H1 (cell line): ENCODE measurements at regions not wholly inside any gene's neighbourhood (a gene's known extent, or its start where the extent isn't known, plus 50 kb on each side); places are given as distances from the start of the nearest gene placed in this dataset.

Source experiments
- HDAC2 ChIP-seq, 2 experiments: fragments of 300-600 bp in 1 of 2; sonication (generic) in 1 of 2; IDR thresholded peaks; 2 replicates each; pipeline ENCODE4 v1.6.1; 2011 to 2012; ENCODE audit warnings: low read depth in 2 of 2, low read length in 2 of 2, mild to moderate bottlenecking in 2 of 2, moderate library complexity in 2 of 2, borderline replicate concordance in 1 of 2, inconsistent platforms in 1 of 2
- POLR2A ChIP-seq, 2 experiments: IDR thresholded peaks; 1 replicate in 1 of 2; 2 replicates in 1 of 2; pipeline ENCODE4 v1.6.1; 2011; ENCODE audit warnings: low read depth in 2 of 2, low read length in 2 of 2, mild to moderate bottlenecking in 2 of 2; ENCODE audit errors: control extremely low read depth in 1 of 2
- SRF ChIP-seq: IDR thresholded peaks from 2 replicates; pipeline ENCODE4 v1.6.1; 2011; ENCODE audit warnings: mild to moderate bottlenecking, low read depth, low read length, moderate library complexity
- YY1 ChIP-seq: IDR thresholded peaks from 2 replicates; pipeline ENCODE4 v1.6.1; 2011; ENCODE audit warnings: low read depth, mild to moderate bottlenecking, low read length
- TF ChIP-seq, protein P1 (sequence below): IDR thresholded peaks from 2 replicates; pipeline ENCODE4 v1.6.1; 2012; ENCODE audit warnings: inconsistent platforms
- TF ChIP-seq, protein P2 (sequence below), 3 experiments: IDR thresholded peaks; 1 replicate in 2 of 3; 2 replicates in 1 of 3; pipeline versions ENCODE4 v1.5.1 to v1.6.1; 2011; ENCODE audit warnings: low read length in 3 of 3, mild to moderate bottlenecking in 3 of 3, inconsistent platforms in 2 of 3, low read depth in 1 of 3, moderate library complexity in 1 of 3; ENCODE audit not compliant: insufficient read depth in 1 of 3; ENCODE audit errors: control extremely low read depth in 1 of 3

DNA sequence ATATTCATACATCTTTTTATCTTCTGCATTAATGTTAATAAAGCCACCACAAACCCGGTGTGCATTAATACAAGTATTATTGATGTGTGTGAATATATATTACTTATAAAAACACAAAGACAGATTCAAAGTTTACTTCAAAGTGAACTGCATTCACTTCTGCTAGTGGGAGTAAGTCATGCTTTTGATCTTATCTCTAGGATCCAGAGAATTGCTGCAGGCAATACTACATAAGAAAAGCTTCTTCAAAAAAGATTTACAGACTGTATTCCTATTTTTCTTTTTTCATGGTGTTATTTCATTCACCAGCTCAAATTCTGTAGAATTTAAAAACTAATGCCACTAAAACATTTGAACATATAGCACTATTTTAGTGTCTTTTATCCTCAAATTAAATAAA is 87.5 kb upstream of the CBLB start:
- TF ChIP-seq HDAC2 (IDR thresholded peaks at IDR 0.05; ENCODE audit: borderline replicate concordance in 1 of 2, low read depth in 2 of 2, low read length in 2 of 2) = no peak
- no peak for TF ChIP-seq YY1
- no peak for TF ChIP-seq SRF
- TF ChIP-seq, protein P1, sequence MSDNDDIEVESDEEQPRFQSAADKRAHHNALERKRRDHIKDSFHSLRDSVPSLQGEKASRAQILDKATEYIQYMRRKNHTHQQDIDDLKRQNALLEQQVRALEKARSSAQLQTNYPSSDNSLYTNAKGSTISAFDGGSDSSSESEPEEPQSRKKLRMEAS = no peak
- TF ChIP-seq POLR2A (IDR thresholded peaks at IDR 0.05; ENCODE audit: control extremely low read depth in 1 of 2, low read depth in 2 of 2, low read length in 2 of 2) = no peak
- TF ChIP-seq, protein P2, sequence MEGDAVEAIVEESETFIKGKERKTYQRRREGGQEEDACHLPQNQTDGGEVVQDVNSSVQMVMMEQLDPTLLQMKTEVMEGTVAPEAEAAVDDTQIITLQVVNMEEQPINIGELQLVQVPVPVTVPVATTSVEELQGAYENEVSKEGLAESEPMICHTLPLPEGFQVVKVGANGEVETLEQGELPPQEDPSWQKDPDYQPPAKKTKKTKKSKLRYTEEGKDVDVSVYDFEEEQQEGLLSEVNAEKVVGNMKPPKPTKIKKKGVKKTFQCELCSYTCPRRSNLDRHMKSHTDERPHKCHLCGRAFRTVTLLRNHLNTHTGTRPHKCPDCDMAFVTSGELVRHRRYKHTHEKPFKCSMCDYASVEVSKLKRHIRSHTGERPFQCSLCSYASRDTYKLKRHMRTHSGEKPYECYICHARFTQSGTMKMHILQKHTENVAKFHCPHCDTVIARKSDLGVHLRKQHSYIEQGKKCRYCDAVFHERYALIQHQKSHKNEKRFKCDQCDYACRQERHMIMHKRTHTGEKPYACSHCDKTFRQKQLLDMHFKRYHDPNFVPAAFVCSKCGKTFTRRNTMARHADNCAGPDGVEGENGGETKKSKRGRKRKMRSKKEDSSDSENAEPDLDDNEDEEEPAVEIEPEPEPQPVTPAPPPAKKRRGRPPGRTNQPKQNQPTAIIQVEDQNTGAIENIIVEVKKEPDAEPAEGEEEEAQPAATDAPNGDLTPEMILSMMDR (IDR thresholded peaks at IDR 0.05; ENCODE audit: control extremely low read depth in 1 of 3, insufficient read depth in 1 of 3, low read depth in 1 of 3, low read length in 3 of 3) = no peak
